OCI-LY3 (cell line): ENCODE measurements at regions not wholly inside any gene's neighbourhood (a gene's known extent, or its start where the extent isn't known, plus 50 kb on each side); places are given as distances from the start of the nearest gene placed in this dataset.

Experiments used
- H2AFZ ChIP-seq: fragments of 200-600, 300-600 bp; shearing (Covaris generic); 2 replicates; pipeline ENCODE4 v1.6.0; 2014; ENCODE audit warnings: antibody characterized with exemption, low read depth, low read length
- H3K27ac ChIP-seq: fragments of 200-600, 300-600 bp; sonication (generic); 2 replicates; pipeline ENCODE4 v1.5.1; 2014; ENCODE audit warnings: mild to moderate bottlenecking, low read length, moderate library complexity, mixed read lengths
- H3K27me3 ChIP-seq: fragments of 200-600, 300-600 bp; sonication (generic); 2 replicates; pipeline ENCODE4 v1.6.1; 2014; ENCODE audit warnings: low read depth, low read length, mixed read lengths
- H3K36me3 ChIP-seq: fragments of 200-600, 300-600 bp; sonication (generic); replicated peaks from 2 replicates; pipeline ENCODE3; 2014; ENCODE audit warnings: low read depth, low read length, mixed read lengths
- H3K4me1 ChIP-seq: fragments of 300-600, 200-600 bp; sonication (generic); 2 replicates; pipeline ENCODE4 v1.6.1; 2014; ENCODE audit warnings: low read length, mixed read lengths
- H3K4me2 ChIP-seq: fragments of 200-600, 300-600 bp; sonication (generic); 2 replicates; pipeline ENCODE4 v1.6.1; 2014; ENCODE audit warnings: low read length, mixed read lengths
- H3K4me3 ChIP-seq: fragments of 300-600, 200-600 bp; sonication (generic); 2 replicates; pipeline ENCODE4 v1.5.1; 2014; ENCODE audit warnings: antibody characterized with exemption, mild to moderate bottlenecking, low read length, moderate library complexity
- H3K79me2 ChIP-seq: fragments of 300-600, 200-600 bp; shearing (Covaris generic); 2 replicates; pipeline ENCODE4 v1.6.1; 2014; ENCODE audit warnings: mild to moderate bottlenecking, low read length, mixed read lengths
- H3K9ac ChIP-seq: fragments of 300-600, 200-600 bp; shearing (Covaris generic); 2 replicates; pipeline ENCODE4 v1.6.0; 2014; ENCODE audit warnings: mild to moderate bottlenecking, low read length, moderate library complexity
- H3K9me3 ChIP-seq: fragments of 200-600, 300-600 bp; shearing (Covaris generic); 2 replicates; pipeline ENCODE4 v1.6.1; 2014; ENCODE audit warnings: low read length, mixed read lengths; ENCODE audit not compliant: insufficient read depth
- H4K20me1 ChIP-seq: fragments of 200-600, 300-600 bp; sonication (generic); 2 replicates; pipeline ENCODE4 v1.6.1; 2016; ENCODE audit warnings: low read length, mixed read lengths; ENCODE audit not compliant: insufficient read depth
- EZH2phosphoT487 ChIP-seq: fragments of 200-600 bp; shearing (Covaris generic); IDR thresholded peaks from 2 replicates; pipeline ENCODE4 v1.6.1; 2018; ENCODE audit warnings: antibody characterized with exemption, mixed run types, low read depth
- TF ChIP-seq, protein P1 (sequence below): fragments of 200-600, 300-600 bp; sonication (generic); IDR thresholded peaks from 2 replicates; pipeline ENCODE4 v1.5.1; 2014; ENCODE audit warnings: antibody characterized with exemption, low read length, low read depth

DNA sequence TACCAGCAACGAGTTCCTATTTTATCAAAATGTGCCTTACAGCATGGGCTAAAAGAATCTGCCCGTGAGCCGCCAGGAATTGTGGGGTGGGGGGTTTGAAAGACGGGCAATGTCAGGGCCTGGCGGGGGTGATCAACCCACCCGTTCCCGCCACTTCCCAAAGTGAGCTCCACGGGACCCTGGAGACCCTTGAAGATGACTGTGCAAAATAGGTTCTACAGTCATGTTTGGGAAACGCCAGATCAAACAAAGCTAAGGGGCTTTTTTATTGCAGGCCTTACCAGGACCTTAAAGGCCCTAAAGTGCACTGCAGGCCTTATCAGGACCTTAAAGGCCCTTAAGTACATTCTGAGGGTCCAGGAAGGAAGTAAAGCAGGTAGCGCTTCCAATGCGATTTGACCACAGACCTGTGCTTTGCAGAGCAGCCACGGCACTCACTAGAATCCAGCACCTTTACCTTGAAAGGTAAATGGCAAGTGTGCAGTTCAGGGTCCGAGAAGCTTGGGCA lies 404.1 kb downstream of the SHANK2 start:
- no peak overlapping the region for H2AFZ ChIP-seq
- no peak overlapping the region for H3K4me2 ChIP-seq
- no peaks in the 10 kb centered on the region for H3K79me2 ChIP-seq
- H3K9me3 ChIP-seq = no peaks in the 10 kb centered on the region
- no peaks in the 10 kb centered on the region for H4K20me1 ChIP-seq
- no peaks in the 10 kb centered on the region for H3K4me1 ChIP-seq
- TF ChIP-seq, protein P1, sequence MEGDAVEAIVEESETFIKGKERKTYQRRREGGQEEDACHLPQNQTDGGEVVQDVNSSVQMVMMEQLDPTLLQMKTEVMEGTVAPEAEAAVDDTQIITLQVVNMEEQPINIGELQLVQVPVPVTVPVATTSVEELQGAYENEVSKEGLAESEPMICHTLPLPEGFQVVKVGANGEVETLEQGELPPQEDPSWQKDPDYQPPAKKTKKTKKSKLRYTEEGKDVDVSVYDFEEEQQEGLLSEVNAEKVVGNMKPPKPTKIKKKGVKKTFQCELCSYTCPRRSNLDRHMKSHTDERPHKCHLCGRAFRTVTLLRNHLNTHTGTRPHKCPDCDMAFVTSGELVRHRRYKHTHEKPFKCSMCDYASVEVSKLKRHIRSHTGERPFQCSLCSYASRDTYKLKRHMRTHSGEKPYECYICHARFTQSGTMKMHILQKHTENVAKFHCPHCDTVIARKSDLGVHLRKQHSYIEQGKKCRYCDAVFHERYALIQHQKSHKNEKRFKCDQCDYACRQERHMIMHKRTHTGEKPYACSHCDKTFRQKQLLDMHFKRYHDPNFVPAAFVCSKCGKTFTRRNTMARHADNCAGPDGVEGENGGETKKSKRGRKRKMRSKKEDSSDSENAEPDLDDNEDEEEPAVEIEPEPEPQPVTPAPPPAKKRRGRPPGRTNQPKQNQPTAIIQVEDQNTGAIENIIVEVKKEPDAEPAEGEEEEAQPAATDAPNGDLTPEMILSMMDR = no peak
- no peaks in the 10 kb centered on the region for H3K36me3 ChIP-seq
- no peak overlapping the region for H3K27ac ChIP-seq
- H3K27me3 ChIP-seq = peaks cover 16% of the 10 kb centered on the region
- no peak overlapping the region for H3K4me3 ChIP-seq
- no peak overlapping the region for H3K9ac ChIP-seq

DNA sequence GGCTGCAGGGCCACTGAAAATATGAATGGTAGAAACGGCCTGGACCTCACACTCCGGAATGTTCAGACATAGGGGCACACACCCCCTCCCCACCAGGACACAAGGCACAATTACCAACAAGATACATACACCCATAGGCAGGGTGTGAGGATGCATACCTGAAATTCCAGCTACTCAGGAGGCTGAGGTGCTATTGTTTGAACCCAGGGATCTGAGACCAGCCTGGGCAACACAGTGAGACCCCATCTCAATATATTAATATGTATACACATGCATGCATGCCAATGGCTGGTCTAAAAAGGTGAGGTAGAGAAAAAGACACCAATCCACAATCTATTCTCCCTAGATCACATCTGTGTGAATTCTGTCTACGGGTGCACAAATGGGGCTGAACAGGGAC lies 403.3 kb downstream of the SHANK2 start:
- Histone ChIP-seq H3K4me2 (no peak overlapping the region), H4K20me1 (no peaks in the 10 kb centered on the region), H2AFZ (no peak overlapping the region), H3K9ac (no peak overlapping the region), H3K27ac (no peak overlapping the region), H3K79me2 (no peaks in the 10 kb centered on the region), H3K27me3 (peaks cover 16% of the 10 kb centered on the region), H3K36me3 (no peaks in the 10 kb centered on the region), H3K4me1 (no peaks in the 10 kb centered on the region), H3K9me3 (no peaks in the 10 kb centered on the region), H3K4me3 (no peak overlapping the region)
- no peak for TF ChIP-seq EZH2phosphoT487
- TF ChIP-seq, protein P1 = no peak

DNA sequence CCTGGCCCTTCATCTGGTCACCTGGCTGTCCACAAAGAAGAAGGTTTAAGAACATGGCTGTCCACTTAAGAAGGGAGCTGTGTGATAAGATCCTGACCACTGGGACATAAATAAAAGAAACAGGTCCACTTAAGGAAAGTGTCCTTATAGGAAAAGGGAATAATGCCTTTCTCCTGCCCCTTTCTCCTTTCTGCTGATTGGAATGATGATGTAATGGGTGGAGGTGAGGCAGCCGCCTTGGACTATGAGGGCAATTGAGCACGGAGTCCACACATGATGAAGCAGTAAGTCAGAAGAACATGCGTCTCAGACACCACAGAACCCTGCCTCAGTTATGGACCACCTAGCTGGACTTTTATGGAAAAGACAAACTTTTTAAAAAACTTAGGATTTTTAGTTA lies 401.1 kb downstream of the SHANK2 start:
- TF ChIP-seq, protein P1 = no peak
- no peak for TF ChIP-seq EZH2phosphoT487

DNA sequence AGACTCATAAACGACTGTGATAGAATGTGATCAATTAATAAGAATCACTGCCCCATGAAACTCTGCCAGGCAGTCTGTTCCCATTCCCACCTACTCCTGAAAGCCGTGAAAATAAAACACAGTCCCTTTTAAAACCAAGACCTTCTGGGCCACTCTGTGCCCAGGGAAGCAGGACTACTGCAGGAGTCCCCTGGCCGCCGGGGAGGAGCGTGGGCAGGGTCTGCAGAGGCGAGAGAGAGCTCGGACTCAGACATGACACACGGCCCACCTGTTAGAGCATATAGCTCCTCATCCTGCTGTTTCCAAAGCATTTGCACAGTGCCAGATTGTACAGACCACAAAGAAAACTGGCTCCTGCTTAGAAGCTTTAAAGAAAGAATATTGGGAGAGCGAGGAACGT lies 400.5 kb downstream of the SHANK2 start:
- peaks cover 16% of the 10 kb centered on the region for H3K27me3 ChIP-seq
- no peak overlapping the region for H3K9ac ChIP-seq
- H3K27ac ChIP-seq = no peak overlapping the region
- no peak for TF ChIP-seq EZH2phosphoT487
- TF ChIP-seq, protein P1 = no peak
- no peak overlapping the region for H3K4me2 ChIP-seq
- H2AFZ ChIP-seq = no peak overlapping the region
- H3K4me1 ChIP-seq = no peaks in the 10 kb centered on the region
- H4K20me1 ChIP-seq = no peaks in the 10 kb centered on the region
- no peak overlapping the region for H3K4me3 ChIP-seq
- no peaks in the 10 kb centered on the region for H3K36me3 ChIP-seq
- no peaks in the 10 kb centered on the region for H3K79me2 ChIP-seq
- H3K9me3 ChIP-seq = no peaks in the 10 kb centered on the region

More for the DNA sequence above, 401.1 kb downstream of the SHANK2 start:
- no peak overlapping the region for H3K9ac ChIP-seq
- H2AFZ ChIP-seq = no peak overlapping the region
- no peak overlapping the region for H3K4me3 ChIP-seq
- H3K27me3 ChIP-seq = peaks cover 16% of the 10 kb centered on the region
- H4K20me1 ChIP-seq = no peaks in the 10 kb centered on the region
- no peaks in the 10 kb centered on the region for H3K9me3 ChIP-seq
- no peaks in the 10 kb centered on the region for H3K4me1 ChIP-seq
- H3K4me2 ChIP-seq = no peak overlapping the region
- no peak overlapping the region for H3K27ac ChIP-seq
- H3K36me3 ChIP-seq = no peaks in the 10 kb centered on the region
- no peaks in the 10 kb centered on the region for H3K79me2 ChIP-seq
